HG02938 (cell line): ENCODE measurements at regions not wholly inside any gene's neighbourhood (a gene's known extent, or its start where the extent isn't known, plus 50 kb on each side); places are given as distances from the start of the nearest gene placed in this dataset.

ENCODE experiments used
- ATAC-seq: cut with Tn5 transposase; IDR thresholded peaks from one replicate; pipeline ENCODE4 v1.9.1; 2021; ENCODE audit warnings: mild to moderate bottlenecking, moderate library complexity; ENCODE audit not compliant: unreplicated experiment

GRCh38 chr2:234135750-234136221, 85.3 kb downstream of the SPP2 start:
- no peak for ATAC-seq

GRCh38 chr2:234134496-234134895, 84.0 kb downstream of the SPP2 start:
- no peak for ATAC-seq

GRCh38 chr2:234133004-234133403, 82.5 kb downstream of the SPP2 start:
- no peak for ATAC-seq

- no peak for ATAC-seq
Measured at GRCh38 chr2:234130777-234131181, 80.3 kb downstream of the SPP2 start.

DNA sequence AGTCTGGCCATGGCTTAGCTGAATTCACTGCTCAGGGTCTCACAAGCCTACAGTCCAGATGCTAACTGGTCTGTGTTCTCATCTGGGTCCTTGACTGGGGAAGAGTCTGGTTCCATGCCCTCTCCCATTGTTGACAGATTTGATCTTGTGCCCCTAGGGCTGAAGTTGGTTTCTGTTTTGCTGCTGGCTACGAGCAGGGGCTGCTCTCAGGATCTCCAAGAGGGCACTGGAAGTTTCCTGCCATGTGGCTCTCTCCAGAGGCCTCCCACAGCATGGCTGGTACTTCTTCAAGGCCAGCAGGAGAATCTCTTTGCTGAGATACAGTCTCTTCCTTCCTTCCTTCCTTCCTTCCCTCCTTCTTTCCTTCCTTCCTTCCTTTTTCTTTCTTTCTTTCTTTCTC, 78.1 kb downstream of the SPP2 start:
- ATAC-seq: no peak
